ENCODE measurements at regions not wholly inside any gene's neighbourhood (a gene's known extent, or its start where the extent isn't known, plus 50 kb on each side); places are given as distances from the start of the nearest gene placed in this dataset.

DNA sequence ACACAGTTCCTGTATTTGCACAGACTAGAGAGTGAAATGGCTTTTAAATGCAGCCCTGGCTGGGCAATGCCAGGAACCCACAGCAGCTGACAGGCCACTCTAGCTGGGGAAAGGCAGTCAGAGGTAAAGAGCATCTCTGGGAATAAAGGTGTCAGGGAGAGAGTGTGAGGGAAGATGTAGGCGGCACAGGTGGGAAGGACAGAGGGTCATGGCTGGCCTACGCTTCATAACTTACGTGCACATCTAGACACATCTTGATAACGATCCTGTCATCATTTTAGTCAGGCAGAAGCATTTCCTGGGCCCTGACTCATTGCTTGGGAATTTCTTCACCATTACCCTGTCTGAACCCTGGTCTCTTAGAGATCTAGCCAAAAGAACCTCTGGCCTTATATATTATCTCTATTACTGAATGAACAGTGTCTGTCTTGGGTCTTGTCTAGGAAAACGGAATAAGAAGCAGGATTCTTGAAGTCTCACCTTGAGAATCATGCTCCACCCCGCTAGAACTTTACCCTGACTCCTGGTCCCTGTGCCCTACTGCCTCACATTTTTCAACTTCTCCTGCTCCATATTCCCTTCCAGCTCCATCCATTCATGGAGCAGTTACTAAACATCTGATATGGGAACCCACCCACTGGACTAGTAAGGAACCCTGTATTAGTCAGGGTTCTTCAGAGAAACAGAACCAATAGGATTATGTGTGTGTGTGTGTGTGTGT is 106.4 kb upstream of the ELL2 start:
- no peaks in the 10 kb centered on the region for H3K36me3 ChIP-seq (ENCODE audit: control insufficient read depth, insufficient read depth, low read length)
- H3K27ac ChIP-seq (ENCODE audit: low read length), result no peak overlapping the region
- 100% methylated on average over 1 of the region's 6 CpGs for WGBS (ENCODE audit: insufficient coverage)
- DNase-seq, result no peak
- no peaks in the 10 kb centered on the region for H3K27me3 ChIP-seq (ENCODE audit: control insufficient read depth, insufficient read depth, low read length)
- H3K4me3 ChIP-seq (ENCODE audit: low read length), result no peak overlapping the region
- H3K9me3 ChIP-seq (replicated peaks; ENCODE audit: control insufficient read depth, low read depth, low read length), result no peaks in the 10 kb centered on the region
- H3K4me1 ChIP-seq (ENCODE audit: control insufficient read depth, insufficient read depth, low read length), result no peaks in the 10 kb centered on the region

DNA sequence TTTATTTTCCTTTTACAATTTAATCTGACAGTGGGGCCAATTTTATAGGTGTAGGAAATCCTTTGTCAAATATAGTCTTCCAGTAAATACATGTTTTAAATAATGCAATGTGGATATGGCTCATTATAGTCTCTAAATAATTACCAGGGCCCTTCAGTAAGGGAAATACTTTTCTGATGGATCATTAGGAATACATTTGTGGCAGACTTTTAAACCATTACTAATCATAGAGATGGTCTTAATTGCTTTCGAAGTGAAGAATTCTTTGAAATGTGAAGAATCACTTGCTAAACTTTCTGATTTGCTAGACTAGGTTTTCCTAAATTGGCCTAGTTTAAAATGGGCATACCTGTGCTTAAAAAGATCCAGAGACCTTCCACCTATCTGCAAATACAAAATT is 105.6 kb upstream of the ELL2 start:
- WGBS (ENCODE audit: insufficient coverage), result no CpG with 5 or more reads among the region's 1 CpG
- H3K27ac ChIP-seq (ENCODE audit: low read length), result no peak overlapping the region
- no peaks in the 10 kb centered on the region for H3K36me3 ChIP-seq (ENCODE audit: control insufficient read depth, insufficient read depth, low read length)
- no peak for DNase-seq
- H3K4me3 ChIP-seq (ENCODE audit: low read length), result no peak overlapping the region
- no peaks in the 10 kb centered on the region for H3K27me3 ChIP-seq (ENCODE audit: control insufficient read depth, insufficient read depth, low read length)
- H3K9me3 ChIP-seq (replicated peaks; ENCODE audit: control insufficient read depth, low read depth, low read length), result no peaks in the 10 kb centered on the region
- H3K4me1 ChIP-seq (ENCODE audit: control insufficient read depth, insufficient read depth, low read length), result no peaks in the 10 kb centered on the region

DNA sequence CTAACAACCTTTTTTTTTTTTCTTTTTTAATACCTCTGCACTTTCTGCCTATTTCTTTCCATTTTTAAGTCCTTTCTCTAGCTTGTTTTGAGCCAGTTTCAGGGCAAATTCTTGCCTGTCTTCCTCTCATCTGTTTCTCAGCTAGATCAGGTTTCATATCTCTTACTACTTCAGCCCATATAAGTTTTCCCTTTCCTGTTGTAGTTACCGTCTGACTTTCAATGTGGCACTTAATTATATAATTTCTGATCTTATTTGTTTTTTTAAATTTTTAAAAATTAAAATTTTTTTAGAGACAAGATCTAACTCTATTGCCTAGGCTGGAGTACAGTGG is 104.7 kb upstream of the ELL2 start:
- Histone ChIP-seq H3K27ac (ENCODE audit: low read length) (no peak overlapping the region), H3K27me3 (ENCODE audit: control insufficient read depth, insufficient read depth, low read length) (no peaks in the 10 kb centered on the region), H3K9me3 (replicated peaks; ENCODE audit: control insufficient read depth, low read depth, low read length) (no peaks in the 10 kb centered on the region), H3K4me1 (ENCODE audit: control insufficient read depth, insufficient read depth, low read length) (no peaks in the 10 kb centered on the region), H3K36me3 (ENCODE audit: control insufficient read depth, insufficient read depth, low read length) (no peaks in the 10 kb centered on the region), H3K4me3 (ENCODE audit: low read length) (no peak overlapping the region)
- no peak for DNase-seq
- WGBS (ENCODE audit: insufficient coverage), result no CpG with 5 or more reads among the region's 1 CpG

DNA sequence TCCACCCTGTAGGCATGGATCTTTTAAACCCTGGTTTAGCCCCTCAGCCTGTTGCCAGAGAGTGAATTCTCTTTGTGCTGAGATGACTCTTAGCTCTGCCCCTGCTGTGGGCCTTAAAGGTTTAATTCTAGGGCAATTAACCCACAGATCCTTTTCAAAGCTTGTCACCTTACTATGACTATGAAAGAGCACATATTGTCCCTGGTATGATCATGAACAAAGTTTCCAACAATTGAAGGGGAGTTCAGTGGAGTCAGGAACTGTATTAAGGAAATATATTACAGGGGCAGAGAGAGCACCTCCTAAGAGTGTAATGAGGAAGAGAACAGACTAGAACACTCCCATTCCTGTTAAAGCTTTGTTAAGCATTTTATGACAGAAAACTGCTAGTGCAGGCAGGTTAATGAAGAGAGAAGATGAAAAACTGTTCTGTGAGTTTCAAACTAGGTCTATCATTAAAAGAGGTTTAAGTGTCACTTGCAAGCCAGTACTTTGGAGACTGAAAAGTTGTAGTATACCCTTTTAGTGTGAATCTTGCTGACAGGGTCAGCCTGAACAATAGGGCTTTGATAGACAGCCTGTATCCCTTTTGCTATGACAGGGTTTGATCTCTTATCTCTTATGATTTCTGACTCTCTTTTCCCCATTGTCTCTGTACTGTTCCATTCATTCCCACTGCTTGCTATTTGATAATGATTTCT is 104.2 kb upstream of the ELL2 start:
- no peak overlapping the region for H3K4me3 ChIP-seq (ENCODE audit: low read length)
- H3K9me3 ChIP-seq (replicated peaks; ENCODE audit: control insufficient read depth, low read depth, low read length), result no peaks in the 10 kb centered on the region
- H3K36me3 ChIP-seq (ENCODE audit: control insufficient read depth, insufficient read depth, low read length), result no peaks in the 10 kb centered on the region
- H3K27me3 ChIP-seq (ENCODE audit: control insufficient read depth, insufficient read depth, low read length), result no peaks in the 10 kb centered on the region
- DNase-seq, result no peak
- H3K27ac ChIP-seq (ENCODE audit: low read length), result no peak overlapping the region
- H3K4me1 ChIP-seq (ENCODE audit: control insufficient read depth, insufficient read depth, low read length), result no peaks in the 10 kb centered on the region

DNA sequence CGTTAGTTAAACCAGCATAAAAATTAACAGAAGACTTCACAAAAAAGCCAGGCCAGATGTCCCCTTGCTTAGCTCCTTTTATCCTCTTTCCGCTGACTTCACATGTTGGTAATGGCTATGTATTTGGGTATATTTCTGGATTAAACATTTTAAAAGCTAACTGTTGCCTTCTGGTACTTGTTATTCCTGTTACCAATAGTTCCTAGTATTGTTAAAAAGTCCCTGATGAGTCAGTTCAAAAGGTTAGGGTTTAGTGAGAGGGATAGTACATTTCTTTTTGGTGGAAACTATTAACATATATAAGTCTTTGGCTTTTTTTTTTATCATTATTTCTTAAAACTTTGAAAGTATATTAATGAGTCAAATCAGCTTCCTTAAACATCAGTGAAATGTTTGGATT is 103.2 kb upstream of the ELL2 start:
- Histone ChIP-seq H3K4me1 (ENCODE audit: control insufficient read depth, insufficient read depth, low read length) (no peaks in the 10 kb centered on the region), H3K36me3 (ENCODE audit: control insufficient read depth, insufficient read depth, low read length) (no peaks in the 10 kb centered on the region), H3K27ac (ENCODE audit: low read length) (no peak overlapping the region), H3K4me3 (ENCODE audit: low read length) (no peak overlapping the region), H3K27me3 (ENCODE audit: control insufficient read depth, insufficient read depth, low read length) (no peaks in the 10 kb centered on the region), H3K9me3 (replicated peaks; ENCODE audit: control insufficient read depth, low read depth, low read length) (no peaks in the 10 kb centered on the region)
- no peak for DNase-seq
- no CpG with 5 or more reads among the region's 2 CpGs for WGBS (ENCODE audit: insufficient coverage)

DNA sequence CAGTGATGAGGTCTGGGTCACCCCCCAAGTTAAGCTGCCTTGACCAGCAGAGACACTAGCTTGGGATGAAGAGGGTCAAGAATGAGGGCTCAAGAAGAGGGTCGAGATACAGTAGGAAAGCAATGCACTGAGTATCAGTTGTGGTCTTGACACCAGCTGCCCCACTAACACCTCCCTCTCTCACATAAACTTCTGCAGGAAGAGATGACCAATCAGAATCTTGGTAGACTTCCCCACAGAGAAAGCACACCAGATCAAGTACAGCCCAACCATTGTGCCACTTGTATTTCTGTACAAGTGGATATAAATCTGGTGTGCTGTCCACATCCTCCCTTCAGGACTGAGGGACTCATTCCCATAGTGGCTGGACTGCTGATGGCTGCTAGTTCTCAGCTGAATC is 101.2 kb upstream of the ELL2 start:
- no peaks in the 10 kb centered on the region for H3K27me3 ChIP-seq (ENCODE audit: control insufficient read depth, insufficient read depth, low read length)
- no peak for DNase-seq
- no peak overlapping the region for H3K27ac ChIP-seq (ENCODE audit: low read length)
- no CpG with 5 or more reads among the region's 1 CpG for WGBS (ENCODE audit: insufficient coverage)
- H3K4me1 ChIP-seq (ENCODE audit: control insufficient read depth, insufficient read depth, low read length), result no peaks in the 10 kb centered on the region
- no peaks in the 10 kb centered on the region for H3K36me3 ChIP-seq (ENCODE audit: control insufficient read depth, insufficient read depth, low read length)
- H3K4me3 ChIP-seq (ENCODE audit: low read length), result no peak overlapping the region
- no peaks in the 10 kb centered on the region for H3K9me3 ChIP-seq (replicated peaks; ENCODE audit: control insufficient read depth, low read depth, low read length)

DNA sequence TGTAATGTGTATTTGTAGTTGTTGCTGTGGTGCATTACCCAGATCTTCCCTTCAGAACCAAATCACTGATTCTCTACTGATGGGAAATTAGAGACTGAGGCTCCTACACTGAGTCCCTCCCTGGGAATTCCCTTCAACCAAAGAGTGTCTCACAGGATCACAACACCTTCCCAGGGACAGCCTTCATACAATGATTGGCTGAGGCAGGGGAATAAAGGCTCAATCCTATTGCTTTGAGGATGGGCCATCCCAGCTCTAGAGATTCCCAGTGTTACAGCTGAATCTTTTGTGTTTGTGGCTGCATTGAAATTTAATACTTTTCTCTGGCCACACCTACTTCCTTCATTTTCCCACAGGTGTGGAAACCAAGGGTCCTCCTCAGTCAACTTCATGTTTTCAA is 96.4 kb upstream of the ELL2 start:
- H3K36me3 ChIP-seq (ENCODE audit: control insufficient read depth, insufficient read depth, low read length), result no peaks in the 10 kb centered on the region
- no peak overlapping the region for H3K4me3 ChIP-seq (ENCODE audit: low read length)
- no peaks in the 10 kb centered on the region for H3K27me3 ChIP-seq (ENCODE audit: control insufficient read depth, insufficient read depth, low read length)
- H3K27ac ChIP-seq (ENCODE audit: low read length), result no peak overlapping the region
- H3K9me3 ChIP-seq (replicated peaks; ENCODE audit: control insufficient read depth, low read depth, low read length), result no peaks in the 10 kb centered on the region
- no peaks in the 10 kb centered on the region for H3K4me1 ChIP-seq (ENCODE audit: control insufficient read depth, insufficient read depth, low read length)
- DNase-seq, result no peak

- no peaks in the 10 kb centered on the region for H3K4me1 ChIP-seq (ENCODE audit: control insufficient read depth, insufficient read depth, low read length)
- no peaks in the 10 kb centered on the region for H3K9me3 ChIP-seq (replicated peaks; ENCODE audit: control insufficient read depth, low read depth, low read length)
- no peak for DNase-seq
- 60% methylated on average over 1 of the region's 5 CpGs for WGBS (ENCODE audit: insufficient coverage)
- no peak overlapping the region for H3K27ac ChIP-seq (ENCODE audit: low read length)
- H3K4me3 ChIP-seq (ENCODE audit: low read length), result no peak overlapping the region
- H3K36me3 ChIP-seq (ENCODE audit: control insufficient read depth, insufficient read depth, low read length), result no peaks in the 10 kb centered on the region
- no peaks in the 10 kb centered on the region for H3K27me3 ChIP-seq (ENCODE audit: control insufficient read depth, insufficient read depth, low read length)
Observed at GRCh38 chr5:96054311-96055030, 92.8 kb upstream of the ELL2 start.

DNA sequence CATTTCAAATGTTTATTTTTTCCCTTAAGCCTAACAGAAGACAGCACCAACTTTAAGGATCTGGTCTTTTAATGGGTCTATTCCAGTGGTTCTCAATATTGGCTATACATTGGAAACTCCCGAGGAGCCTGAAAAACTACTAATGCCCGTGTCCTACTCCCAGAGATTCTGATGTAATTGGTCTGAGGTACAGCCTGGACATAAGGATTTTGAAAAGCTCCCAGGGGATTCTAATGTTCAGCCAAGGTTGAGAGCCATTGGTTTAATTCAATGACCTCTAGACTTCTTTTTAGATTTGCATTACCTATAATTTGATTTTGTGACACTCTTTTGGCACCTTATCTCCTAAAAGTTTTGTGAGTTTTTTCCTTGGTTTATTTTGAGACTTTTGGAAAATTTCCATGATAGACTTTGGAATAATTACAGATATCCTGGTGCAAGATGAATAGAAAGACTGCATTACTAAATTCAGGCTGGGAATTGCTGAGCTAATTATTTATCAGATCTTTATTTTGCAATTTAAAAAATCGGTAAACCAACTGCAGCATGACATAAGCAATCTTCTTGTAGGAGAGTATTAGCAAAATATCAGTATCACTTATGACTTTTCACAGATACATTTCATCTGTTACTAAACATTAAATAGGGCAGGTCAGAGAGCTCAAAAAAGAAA is 91.5 kb upstream of the ELL2 start:
- no peaks in the 10 kb centered on the region for H3K27me3 ChIP-seq (ENCODE audit: control insufficient read depth, insufficient read depth, low read length)
- DNase-seq, result no peak
- H3K27ac ChIP-seq (ENCODE audit: low read length), result no peak overlapping the region
- no CpG with 5 or more reads among the region's 3 CpGs for WGBS (ENCODE audit: insufficient coverage)
- H3K4me3 ChIP-seq (ENCODE audit: low read length), result no peak overlapping the region
- no peaks in the 10 kb centered on the region for H3K4me1 ChIP-seq (ENCODE audit: control insufficient read depth, insufficient read depth, low read length)
- no peaks in the 10 kb centered on the region for H3K36me3 ChIP-seq (ENCODE audit: control insufficient read depth, insufficient read depth, low read length)
- no peaks in the 10 kb centered on the region for H3K9me3 ChIP-seq (replicated peaks; ENCODE audit: control insufficient read depth, low read depth, low read length)

DNA sequence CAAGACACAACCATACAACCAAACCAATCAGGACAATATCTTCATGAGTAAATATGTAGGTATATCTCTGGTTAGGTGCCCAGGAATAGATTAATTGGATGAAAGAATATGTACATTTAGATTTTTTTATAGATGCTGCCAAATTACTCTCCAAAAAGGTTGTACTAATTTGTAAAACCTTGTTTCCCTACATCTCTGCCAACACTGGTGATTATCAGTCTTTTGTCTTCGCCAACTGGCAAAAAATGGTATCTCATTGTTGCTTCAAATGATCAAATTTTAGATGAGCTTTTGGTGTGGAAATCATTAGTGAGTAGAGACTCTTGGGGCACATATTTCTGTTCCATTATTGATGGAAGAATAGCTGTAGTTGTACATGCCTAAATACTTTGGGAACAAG is 90.7 kb upstream of the ELL2 start:
- Histone ChIP-seq H3K4me1 (ENCODE audit: control insufficient read depth, insufficient read depth, low read length) (no peaks in the 10 kb centered on the region), H3K27ac (ENCODE audit: low read length) (no peak overlapping the region), H3K9me3 (replicated peaks; ENCODE audit: control insufficient read depth, low read depth, low read length) (no peaks in the 10 kb centered on the region), H3K27me3 (ENCODE audit: control insufficient read depth, insufficient read depth, low read length) (no peaks in the 10 kb centered on the region), H3K36me3 (ENCODE audit: control insufficient read depth, insufficient read depth, low read length) (no peaks in the 10 kb centered on the region), H3K4me3 (ENCODE audit: low read length) (no peak overlapping the region)
- WGBS (ENCODE audit: insufficient coverage), result no CpG with 5 or more reads among the region's 1 CpG
- no peak for DNase-seq
